Smooth muscle cell (in vitro differentiated cells): ENCODE measurements at regions not wholly inside any gene's neighbourhood (a gene's known extent, or its start where the extent isn't known, plus 50 kb on each side); places are given as distances from the start of the nearest gene placed in this dataset.

ENCODE experiments used
- DNase-seq: peaks from one replicate; lab custom pipeline; 2025; ENCODE audit not compliant: unreplicated experiment; lab: John Stamatoyannopoulos, UW
- H2AFZ ChIP-seq: fragments of 200-600 bp; sonication (generic); 2 replicates; pipeline ENCODE4 v1.6.0; 2016; ENCODE audit warnings: antibody characterized with exemption, low read depth, mild to moderate bottlenecking
- H3F3A ChIP-seq: fragments of 200-600 bp; sonication (generic); 2 replicates; pipeline ENCODE4 v1.6.0; 2017; ENCODE audit warnings: antibody characterized with exemption, low read depth
- H3K27ac ChIP-seq: fragments of 200-600 bp; sonication (generic); 2 replicates; pipeline ENCODE4 v1.5.1; 2016; ENCODE audit warnings: low read depth, mild to moderate bottlenecking
- H3K27me3 ChIP-seq: fragments of 200-600 bp; sonication (generic); 2 replicates; pipeline ENCODE4 v1.6.1; 2016; ENCODE audit warnings: low read depth, mild to moderate bottlenecking
- H3K36me3 ChIP-seq: fragments of 200-600 bp; sonication (generic); 2 replicates; pipeline ENCODE4 v1.5.1; 2016; ENCODE audit warnings: low read depth
- H3K4me1 ChIP-seq: fragments of 200-600 bp; sonication (generic); 2 replicates; pipeline ENCODE4 v1.5.1; 2016; ENCODE audit warnings: low read depth
- H3K4me2 ChIP-seq: fragments of 200-600 bp; sonication (generic); 2 replicates; pipeline ENCODE4 v1.6.0; 2016; ENCODE audit warnings: mild to moderate bottlenecking
- H3K4me3 ChIP-seq: fragments of 200-600 bp; sonication (generic); 2 replicates; pipeline ENCODE4 v1.5.1; 2016; ENCODE audit warnings: mild to moderate bottlenecking
- H3K79me2 ChIP-seq: fragments of 200-600 bp; sonication (generic); 2 replicates; pipeline ENCODE4 v1.6.0; 2016; ENCODE audit warnings: low read depth, mild to moderate bottlenecking
- H3K9ac ChIP-seq: fragments of 200-600 bp; sonication (generic); 2 replicates; pipeline ENCODE4 v1.6.0; 2016; ENCODE audit warnings: low read depth
- H3K9me3 ChIP-seq: fragments of 200-600 bp; sonication (generic); replicated peaks from 2 replicates; pipeline ENCODE4 v1.5.1; 2016; ENCODE audit warnings: low read depth
- H4K20me1 ChIP-seq: fragments of 200-600 bp; sonication (generic); 2 replicates; pipeline ENCODE4 v1.6.0; 2016; ENCODE audit warnings: low read depth
- CTCF ChIP-seq: fragments of 200-600 bp; sonication (generic); IDR thresholded peaks from 2 replicates; pipeline ENCODE4 v1.5.1; 2017; ENCODE audit warnings: borderline replicate concordance, mild to moderate bottlenecking, antibody characterized with exemption; ENCODE audit not compliant: insufficient read depth, poor library complexity, severe bottlenecking
- WGBS: methylation state at CpG from one replicate; pipeline ENCODE4 v1.1.7; 2016; ENCODE audit warnings: low lambda C conversion rate; 5-methylcytosine and 5-hydroxymethylcytosine counted together

- 91% methylated on average over 2 of the region's 2 CpGs for WGBS
- Histone ChIP-seq H2AFZ (no peak overlapping the region), H3K36me3 (no peaks in the 10 kb centered on the region), H3K4me1 (peaks cover 4% of the 10 kb centered on the region), H3K4me3 (no peak overlapping the region), H3F3A (no peaks in the 10 kb centered on the region), H3K27ac (no peak overlapping the region), H3K4me2 (no peak overlapping the region), H4K20me1 (no peaks in the 10 kb centered on the region), H3K27me3 (no peaks in the 10 kb centered on the region), H3K9ac (no peak overlapping the region), H3K79me2 (no peaks in the 10 kb centered on the region), H3K9me3 (no peaks in the 10 kb centered on the region)
- no peak for TF ChIP-seq CTCF
- no peak for DNase-seq
Measured at GRCh38 chr11:123258877-123259276, 63.8 kb upstream of the CLMP start.

GRCh38 chr11:123257370-123257769, 62.3 kb upstream of the CLMP start:
- no peak for TF ChIP-seq CTCF
- Histone ChIP-seq H3K9me3 (no peaks in the 10 kb centered on the region), H4K20me1 (no peaks in the 10 kb centered on the region), H3K36me3 (no peaks in the 10 kb centered on the region), H3K79me2 (no peaks in the 10 kb centered on the region), H3K27ac (no peak overlapping the region), H2AFZ (no peak overlapping the region), H3K4me2 (no peak overlapping the region), H3K4me1 (peaks cover 4% of the 10 kb centered on the region), H3K9ac (no peak overlapping the region), H3F3A (no peaks in the 10 kb centered on the region), H3K4me3 (no peak overlapping the region), H3K27me3 (no peaks in the 10 kb centered on the region)
- WGBS: 98% methylated on average over 5 of the region's 5 CpGs
- no peak for DNase-seq

- DNase-seq: no peak
- Histone ChIP-seq H3K4me3 (no peak overlapping the region), H4K20me1 (no peaks in the 10 kb centered on the region), H3K9me3 (no peaks in the 10 kb centered on the region), H3K79me2 (no peaks in the 10 kb centered on the region), H3K36me3 (no peaks in the 10 kb centered on the region), H3K27me3 (no peaks in the 10 kb centered on the region), H3K27ac (no peak overlapping the region), H3F3A (no peaks in the 10 kb centered on the region), H3K9ac (no peak overlapping the region), H3K4me1 (no peaks in the 10 kb centered on the region), H2AFZ (no peak overlapping the region), H3K4me2 (no peak overlapping the region)
- WGBS: 48% methylated on average over 8 of the region's 8 CpGs
- no peak for TF ChIP-seq CTCF
Measured at GRCh38 chr11:123255909-123256308, 60.9 kb upstream of the CLMP start.

- no peaks in the 10 kb centered on the region for H3F3A ChIP-seq
- WGBS: 92% methylated on average over 3 of the region's 3 CpGs
- H2AFZ ChIP-seq: no peak overlapping the region
- H3K4me1 ChIP-seq: no peaks in the 10 kb centered on the region
- no peak overlapping the region for H3K4me3 ChIP-seq
- no peak overlapping the region for H3K9ac ChIP-seq
- H3K4me2 ChIP-seq: no peak overlapping the region
- H4K20me1 ChIP-seq: no peaks in the 10 kb centered on the region
- no peaks in the 10 kb centered on the region for H3K27me3 ChIP-seq
- no peaks in the 10 kb centered on the region for H3K36me3 ChIP-seq
- no peaks in the 10 kb centered on the region for H3K9me3 ChIP-seq
- no peaks in the 10 kb centered on the region for H3K79me2 ChIP-seq
- no peak overlapping the region for H3K27ac ChIP-seq
- no peak for TF ChIP-seq CTCF
- DNase-seq: no peak
Measured at GRCh38 chr11:123254357-123254756, 59.3 kb upstream of the CLMP start.
